ENCODE measurements at regions not wholly inside any gene's neighbourhood (a gene's known extent, or its start where the extent isn't known, plus 50 kb on each side); places are given as distances from the start of the nearest gene placed in this dataset.
A peak's percentile ranks its signal among the peaks of the same experiment; 100 is the strongest.

- CTCF ChIA-PET = no interaction called here
- Histone ChIP-seq H3K9me3 (ENCODE audit: control insufficient read depth, insufficient read depth, low read length) (no peaks in the 10 kb centered on the region), H3K4me3 (ENCODE audit: low read depth, low read length) (no peak overlapping the region), H3K27me3 (ENCODE audit: control insufficient read depth, insufficient read depth, low read length) (no peaks in the 10 kb centered on the region), H3K27ac (ENCODE audit: low read depth, low read length) (no peak overlapping the region)
- TF ChIP-seq, protein P1, sequence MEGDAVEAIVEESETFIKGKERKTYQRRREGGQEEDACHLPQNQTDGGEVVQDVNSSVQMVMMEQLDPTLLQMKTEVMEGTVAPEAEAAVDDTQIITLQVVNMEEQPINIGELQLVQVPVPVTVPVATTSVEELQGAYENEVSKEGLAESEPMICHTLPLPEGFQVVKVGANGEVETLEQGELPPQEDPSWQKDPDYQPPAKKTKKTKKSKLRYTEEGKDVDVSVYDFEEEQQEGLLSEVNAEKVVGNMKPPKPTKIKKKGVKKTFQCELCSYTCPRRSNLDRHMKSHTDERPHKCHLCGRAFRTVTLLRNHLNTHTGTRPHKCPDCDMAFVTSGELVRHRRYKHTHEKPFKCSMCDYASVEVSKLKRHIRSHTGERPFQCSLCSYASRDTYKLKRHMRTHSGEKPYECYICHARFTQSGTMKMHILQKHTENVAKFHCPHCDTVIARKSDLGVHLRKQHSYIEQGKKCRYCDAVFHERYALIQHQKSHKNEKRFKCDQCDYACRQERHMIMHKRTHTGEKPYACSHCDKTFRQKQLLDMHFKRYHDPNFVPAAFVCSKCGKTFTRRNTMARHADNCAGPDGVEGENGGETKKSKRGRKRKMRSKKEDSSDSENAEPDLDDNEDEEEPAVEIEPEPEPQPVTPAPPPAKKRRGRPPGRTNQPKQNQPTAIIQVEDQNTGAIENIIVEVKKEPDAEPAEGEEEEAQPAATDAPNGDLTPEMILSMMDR (IDR thresholded peaks at IDR 0.05; ENCODE audit: low read depth, low read length) = peak; percentile 65
- DNase-seq (ENCODE audit: low read depth, low spot score) = no peak
- POLR2A ChIA-PET = no interaction called here
Measured at GRCh38 chr14:21868442-21869046, 194.9 kb upstream of the OR4E1 start.

GRCh38 chr14:21867541-21867940 is 193.9 kb upstream of the OR4E1 start:
- TF ChIP-seq, protein P1 (IDR thresholded peaks at IDR 0.05; ENCODE audit: low read depth, low read length) = no peak
- Histone ChIP-seq H3K4me3 (ENCODE audit: low read depth, low read length) (no peak overlapping the region), H3K27ac (ENCODE audit: low read depth, low read length) (no peak overlapping the region), H3K9me3 (ENCODE audit: control insufficient read depth, insufficient read depth, low read length) (no peaks in the 10 kb centered on the region), H3K27me3 (ENCODE audit: control insufficient read depth, insufficient read depth, low read length) (no peaks in the 10 kb centered on the region)
- ChIA-PET POLR2A (no interaction called here), CTCF (no interaction called here)
- no peak for DNase-seq (ENCODE audit: low read depth, low spot score)

GRCh38 chr14:21866479-21866878 is 192.9 kb upstream of the OR4E1 start:
- ChIA-PET POLR2A (no interaction called here), CTCF (interaction anchor here (1.6 kb wide), 1 partner anchor 14 kb away, joined by 5 read pairs; no protein-coding TSS in a partner anchor)
- no peak overlapping the region for H3K4me3 ChIP-seq (ENCODE audit: low read depth, low read length)
- TF ChIP-seq, protein P1 (IDR thresholded peaks at IDR 0.05; ENCODE audit: low read depth, low read length) = no peak
- no peak for DNase-seq (ENCODE audit: low read depth, low spot score)
- H3K27me3 ChIP-seq (ENCODE audit: control insufficient read depth, insufficient read depth, low read length) = no peaks in the 10 kb centered on the region
- no peaks in the 10 kb centered on the region for H3K9me3 ChIP-seq (ENCODE audit: control insufficient read depth, insufficient read depth, low read length)
- no peak overlapping the region for H3K27ac ChIP-seq (ENCODE audit: low read depth, low read length)

DNA sequence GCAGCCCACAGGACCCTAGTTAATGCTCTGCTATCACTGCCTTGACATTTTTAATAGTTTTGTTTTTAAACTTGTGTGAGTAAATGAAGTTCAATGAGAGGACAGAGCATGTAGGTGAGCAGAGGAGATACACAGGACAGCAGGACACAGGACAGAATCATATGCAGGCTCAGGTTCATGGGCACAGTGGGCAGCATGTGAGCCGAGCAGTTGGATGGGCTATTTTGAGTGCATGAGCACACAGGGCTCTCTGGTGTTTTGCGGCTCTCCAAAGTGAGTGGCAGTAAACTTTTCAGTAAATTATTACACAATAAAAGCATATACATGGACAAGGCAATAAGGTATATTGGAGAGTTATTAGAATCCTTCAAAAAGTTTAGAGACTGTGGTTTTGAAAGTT is 189.7 kb upstream of the OR4E1 start:
- ChIA-PET POLR2A (no interaction called here), CTCF (no interaction called here)
- TF ChIP-seq, protein P1 (IDR thresholded peaks at IDR 0.05; ENCODE audit: low read depth, low read length) = no peak
- Histone ChIP-seq H3K9me3 (ENCODE audit: control insufficient read depth, insufficient read depth, low read length) (no peaks in the 10 kb centered on the region), H3K27ac (ENCODE audit: low read depth, low read length) (no peak overlapping the region), H3K4me3 (ENCODE audit: low read depth, low read length) (no peak overlapping the region), H3K27me3 (ENCODE audit: control insufficient read depth, insufficient read depth, low read length) (no peaks in the 10 kb centered on the region)
- no peak for DNase-seq (ENCODE audit: low read depth, low spot score)

DNA sequence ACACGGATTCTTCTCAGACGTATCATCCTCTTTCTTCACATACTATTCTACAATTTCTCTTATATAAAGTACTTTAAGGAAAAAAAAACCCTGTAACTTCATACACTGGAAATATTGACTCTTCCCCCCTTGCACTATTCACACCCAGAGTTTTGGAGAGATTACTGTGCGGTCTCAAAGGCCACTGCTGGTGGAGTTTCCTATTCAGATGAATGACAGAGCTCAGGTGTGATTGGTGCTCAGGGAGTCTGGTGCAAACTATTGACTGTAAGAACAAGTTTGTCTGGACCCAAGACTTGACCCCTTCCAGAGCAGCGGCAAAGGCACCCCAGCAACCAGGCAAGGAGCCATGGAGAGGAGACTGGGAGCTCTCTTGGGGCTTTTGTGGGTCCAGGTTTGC is 187.5 kb upstream of the OR4E1 start:
- ChIA-PET POLR2A (no interaction called here), CTCF (interaction anchor here (1.7 kb wide), 1 partner anchor 10 kb away, joined by 4 read pairs; no protein-coding TSS in a partner anchor)
- H3K27ac ChIP-seq (ENCODE audit: low read depth, low read length) = no peak overlapping the region
- H3K27me3 ChIP-seq (ENCODE audit: control insufficient read depth, insufficient read depth, low read length) = no peaks in the 10 kb centered on the region
- no peak overlapping the region for H3K4me3 ChIP-seq (ENCODE audit: low read depth, low read length)
- no peak for DNase-seq (ENCODE audit: low read depth, low spot score)
- H3K9me3 ChIP-seq (ENCODE audit: control insufficient read depth, insufficient read depth, low read length) = no peaks in the 10 kb centered on the region
- TF ChIP-seq, protein P1 (IDR thresholded peaks at IDR 0.05; ENCODE audit: low read depth, low read length) = no peak
